Activated CD4-positive, alpha-beta T cell treated with anti-CD3 and anti-CD28 coated beads, Interleukin-2, Interleukin-4, amounts not matched to agents 100 ng/mL and 50 ng/mL, durations not matched to agents 16 hours and 8 hours (primary cell): ENCODE measurements at regions not wholly inside any gene's neighbourhood (a gene's known extent, or its start where the extent isn't known, plus 50 kb on each side); places are given as distances from the start of the nearest gene placed in this dataset.

Experiments used
- DNase-seq: peaks from one replicate; pipeline ENCODE4 v3.0.0-alpha.2; 2020; ENCODE audit warnings: low spot score

DNA sequence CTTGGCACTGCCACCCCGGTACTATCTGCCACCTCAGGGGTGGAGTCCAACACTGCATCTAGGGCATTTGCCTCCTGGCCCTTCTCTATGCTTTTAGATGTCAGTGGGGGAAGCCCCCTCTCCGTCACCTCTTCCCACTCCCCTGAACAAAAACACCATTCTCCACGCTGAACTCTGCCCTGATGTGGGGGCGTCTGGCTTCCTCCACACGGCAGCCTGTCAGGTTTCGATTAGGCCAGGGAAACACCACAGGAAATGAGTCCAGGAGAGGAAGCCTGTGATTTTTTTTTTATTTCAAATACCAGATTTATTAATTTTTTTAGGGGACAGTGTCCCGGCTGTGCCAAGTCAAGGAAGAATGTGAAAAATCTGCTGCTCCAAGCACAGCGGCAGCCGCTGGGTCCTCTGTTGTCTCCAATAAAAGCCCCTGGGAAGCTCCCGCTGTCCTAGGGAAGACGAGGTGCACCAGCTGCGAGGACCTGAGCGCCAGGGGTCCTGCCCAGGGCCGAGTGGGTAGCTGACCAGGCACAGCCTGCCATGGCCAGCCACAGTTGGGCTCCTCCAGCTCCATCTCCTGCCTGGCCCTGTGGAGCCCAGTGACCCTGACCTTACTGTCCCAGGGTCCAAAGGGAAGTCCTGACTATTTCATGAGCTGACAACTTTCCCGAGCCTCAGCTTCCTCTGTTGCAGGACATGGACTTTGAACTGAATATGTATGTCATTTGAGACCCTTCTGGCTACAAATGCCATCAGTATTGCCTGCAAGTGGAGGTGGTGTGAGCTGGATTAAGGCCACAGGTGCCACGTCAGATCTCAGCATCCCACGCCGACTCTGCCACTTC lies 336.7 kb downstream of the FOXL1 start:
- no peak for DNase-seq

- no peak for DNase-seq
These were observed 339.4 kb downstream of the FOXL1 start for GRCh38 chr16:86917471-86918365.

DNA sequence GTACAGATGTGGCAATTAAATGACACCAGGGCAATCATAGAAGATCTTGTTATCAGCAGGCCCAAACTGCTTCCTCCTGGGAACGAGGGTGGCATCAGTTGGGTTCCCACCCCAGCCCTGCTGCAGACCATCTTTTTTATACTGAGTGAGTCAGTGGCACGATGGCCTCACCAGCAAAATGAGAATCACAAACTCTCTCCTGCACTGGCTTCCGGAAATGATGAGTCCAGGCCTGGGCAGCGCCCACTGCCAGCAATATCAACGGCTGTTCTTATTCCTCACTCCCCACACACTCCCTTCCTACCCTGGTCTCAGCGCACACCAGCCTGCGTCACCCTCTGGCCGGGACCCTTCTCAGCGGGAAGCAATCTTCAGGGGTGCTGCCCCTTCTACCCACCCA lies 340.3 kb downstream of the FOXL1 start:
- no peak for DNase-seq

GRCh38 chr16:86919078-86919477 lies 340.7 kb downstream of the FOXL1 start:
- DNase-seq, result no peak

- DNase-seq, result no peak
These were observed 341.4 kb downstream of the FOXL1 start for GRCh38 chr16:86919578-86920305.

GRCh38 chr16:86921289-86921688 lies 342.9 kb downstream of the FOXL1 start:
- no peak for DNase-seq

GRCh38 chr16:86922311-86922710 lies 344.0 kb downstream of the FOXL1 start:
- no peak for DNase-seq

- DNase-seq, result no peak
These were observed 345.3 kb downstream of the FOXL1 start for GRCh38 chr16:86923656-86924055.

DNA sequence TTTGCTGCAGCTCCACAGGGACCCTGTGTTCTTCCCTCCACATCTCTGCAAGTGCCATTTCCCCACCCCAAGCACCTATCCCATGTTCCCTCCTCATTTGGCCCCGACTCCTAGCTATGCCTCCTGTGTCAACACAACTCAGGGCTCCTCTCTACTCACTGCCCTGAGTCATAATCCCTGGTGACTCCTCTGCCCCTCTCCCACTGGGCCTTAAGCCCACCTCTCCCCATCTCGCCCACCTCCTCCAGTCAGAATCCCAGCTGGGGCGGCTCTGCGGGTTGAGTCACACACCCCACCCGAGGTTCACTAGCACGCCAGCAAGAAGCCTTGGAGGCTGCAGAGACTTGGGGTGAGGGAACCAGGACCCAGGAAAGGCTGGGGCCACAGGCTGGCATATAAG lies 346.2 kb downstream of the FOXL1 start:
- no peak for DNase-seq

GRCh38 chr16:86925067-86925791 lies 346.9 kb downstream of the FOXL1 start:
- no peak for DNase-seq

DNA sequence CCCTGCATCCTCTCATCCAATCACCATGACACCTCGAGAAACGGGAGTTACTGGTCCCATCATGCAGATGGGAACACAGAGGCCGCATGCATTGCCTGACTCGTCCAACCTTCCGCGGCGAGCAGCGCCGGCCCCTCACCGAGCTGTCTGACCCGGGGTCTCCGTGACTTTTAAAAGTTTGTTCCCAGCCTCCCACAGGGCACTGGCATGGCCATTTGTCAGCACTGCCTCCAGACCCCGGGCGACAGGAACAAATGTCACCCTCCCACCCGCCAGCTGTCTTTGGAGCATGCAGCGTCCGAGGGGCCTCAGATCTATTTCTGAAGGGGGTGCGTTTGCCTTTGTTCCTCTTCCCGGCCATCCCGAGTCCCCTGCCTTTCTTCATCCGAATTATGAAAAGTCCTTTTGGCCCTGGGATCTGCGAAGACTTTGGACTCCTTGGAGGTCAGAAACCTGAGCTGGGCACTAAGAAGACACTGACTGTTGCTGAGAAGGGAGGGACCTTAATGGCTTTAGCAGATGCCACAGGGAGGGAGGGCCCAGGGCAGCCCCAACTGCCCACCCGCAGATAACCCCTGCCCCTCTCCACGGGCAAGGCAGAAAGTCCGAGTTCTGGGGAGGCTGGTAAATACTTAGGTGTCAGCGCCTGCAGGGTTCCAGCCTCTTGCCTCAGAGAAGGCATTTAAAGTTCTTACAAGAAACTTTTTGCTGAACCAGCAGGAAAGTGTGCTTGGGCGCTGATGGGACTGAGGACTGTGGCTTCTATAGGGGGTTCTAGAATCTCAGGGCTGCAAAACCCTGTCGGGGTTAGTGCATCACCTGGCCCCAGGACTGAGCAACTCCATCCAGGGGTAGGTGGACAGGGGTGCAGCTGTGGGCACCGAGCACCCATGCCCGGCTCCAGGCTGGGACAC lies 348.1 kb downstream of the FOXL1 start:
- no peak for DNase-seq

DNA sequence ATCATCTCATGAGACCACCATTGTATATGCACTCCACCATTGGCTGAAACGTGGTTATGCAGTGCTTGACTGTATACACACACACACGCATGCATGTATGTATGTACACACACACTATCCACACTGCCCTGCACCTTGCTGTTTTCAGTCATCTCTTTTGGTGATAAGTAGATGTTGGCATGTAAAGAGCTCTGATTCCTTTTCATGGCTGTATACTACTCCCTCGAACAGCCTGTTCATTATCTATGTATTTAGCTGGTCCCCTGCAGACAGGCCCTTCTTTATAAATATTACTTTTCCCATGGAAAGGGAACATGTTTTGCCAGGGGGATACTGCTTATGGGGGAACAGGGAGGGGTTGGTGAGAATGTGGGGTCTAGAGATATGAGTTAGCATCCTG lies 349.4 kb downstream of the FOXL1 start:
- no peak for DNase-seq

- DNase-seq, result no peak
These were observed 350.2 kb downstream of the FOXL1 start for GRCh38 chr16:86928523-86929011.

- DNase-seq, result no peak
These were observed 350.9 kb downstream of the FOXL1 start for GRCh38 chr16:86929057-86929871.

GRCh38 chr16:86930001-86930400 lies 351.7 kb downstream of the FOXL1 start:
- no peak for DNase-seq

DNA sequence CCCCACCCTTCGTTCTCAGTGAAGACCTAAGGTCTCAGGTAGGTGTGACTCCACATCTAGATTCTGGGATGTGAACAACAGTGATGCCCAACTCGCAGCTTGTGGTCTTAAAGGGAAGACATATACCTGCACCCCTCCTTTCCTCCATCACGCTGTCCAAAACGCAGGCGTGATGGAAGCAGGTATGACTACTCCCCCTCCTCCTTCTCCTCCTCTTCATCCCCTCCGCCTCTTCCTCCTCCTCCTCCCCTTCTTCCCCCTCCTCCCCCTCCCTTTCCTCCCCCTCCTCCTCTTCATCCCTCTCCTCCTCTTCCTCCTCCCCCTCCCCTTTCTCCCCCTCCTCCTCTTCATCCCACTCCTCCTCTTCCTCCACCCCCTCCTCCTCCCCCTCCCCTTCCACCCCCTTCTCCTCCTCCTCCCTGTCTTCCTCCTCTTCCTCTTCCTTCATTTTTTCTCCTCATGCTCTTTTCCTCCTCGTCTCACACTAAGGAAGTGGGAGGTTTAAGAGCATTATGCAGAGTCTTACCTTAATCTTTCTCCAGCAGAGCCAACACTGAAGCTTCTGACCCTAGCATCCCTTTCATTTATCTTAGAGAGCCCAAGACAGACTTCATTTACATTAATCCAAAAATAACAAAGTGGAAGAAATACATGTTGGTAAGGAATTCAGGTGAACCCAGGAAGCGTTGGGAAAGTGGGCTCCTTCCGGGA lies 352.5 kb downstream of the FOXL1 start:
- DNase-seq, result no peak

- DNase-seq, result no peak
These were observed 353.1 kb downstream of the FOXL1 start for GRCh38 chr16:86931410-86931941.

DNA sequence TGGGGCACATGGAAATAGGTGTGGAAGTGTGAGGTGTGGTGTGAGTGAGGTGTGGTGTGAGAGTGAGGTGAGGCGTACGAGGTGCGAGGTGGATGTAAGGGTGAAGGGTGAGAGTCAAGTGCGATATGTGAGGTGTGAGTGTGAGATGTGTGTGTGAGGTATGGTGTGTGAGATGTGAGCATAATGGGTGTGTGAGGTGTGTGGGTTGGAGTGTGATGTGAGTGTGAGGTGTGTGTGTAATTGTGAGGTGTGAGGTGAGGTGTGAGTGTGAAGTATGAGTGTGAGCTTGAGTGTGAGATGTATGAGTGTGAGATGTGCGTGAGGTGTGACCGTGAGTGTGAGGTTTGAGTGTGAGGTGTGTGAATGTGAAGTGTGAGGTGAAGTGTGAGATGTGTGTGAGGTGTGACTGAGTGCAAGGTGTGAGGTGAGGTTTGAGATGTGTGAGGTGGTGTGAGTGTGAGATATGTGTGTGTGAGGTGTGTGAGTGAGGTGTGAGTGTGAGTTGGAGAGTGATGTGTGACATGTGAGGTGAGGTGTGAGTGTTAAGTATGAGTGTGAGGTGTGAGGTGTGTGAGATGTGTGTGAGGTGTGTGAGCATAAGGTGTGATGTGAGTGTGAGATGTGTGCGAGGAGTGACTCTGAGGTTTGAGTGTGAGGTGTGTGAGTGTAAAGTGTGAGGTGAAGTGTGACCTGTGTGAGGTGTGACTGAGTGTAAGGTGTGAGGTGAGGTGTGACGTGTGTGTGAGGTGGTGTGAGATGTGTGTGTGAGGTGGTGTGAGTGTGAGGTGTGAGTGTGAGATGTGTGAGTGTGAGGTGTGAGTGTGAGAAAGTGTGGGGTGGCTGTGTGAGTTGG lies 354.0 kb downstream of the FOXL1 start:
- DNase-seq, result no peak
